Prostate gland (tissue), 2 donors: ENCODE measurements at regions not wholly inside any gene's neighbourhood (a gene's known extent, or its start where the extent isn't known, plus 50 kb on each side); places are given as distances from the start of the nearest gene placed in this dataset.

Source experiments
- DNase-seq: peaks from one replicate; pipeline ENCODE4 v3.0.0-alpha.2; 2019; ENCODE audit warnings: low spot score
- H3K27ac ChIP-seq, 2 donors: fragments of 200-600 bp; sonication (generic); 2 replicates each; pipeline ENCODE4 v1.5.1; 2017 to 2019
- H3K27me3 ChIP-seq: fragments of 200-600 bp; sonication (generic); replicated peaks from 2 replicates; pipeline ENCODE4 v1.5.1; 2019; ENCODE audit not compliant: insufficient read depth
- H3K36me3 ChIP-seq, 2 donors: fragments of 200-600 bp; sonication (generic); 1 replicate in 1 of 2; 2 replicates in 1 of 2; pipeline versions ENCODE4 v1.5.1 to v1.8.1; 2017 to 2019
- H3K4me1 ChIP-seq: fragments of 200-600 bp; sonication (generic); replicated peaks from 2 replicates; pipeline ENCODE4 v1.5.1; 2019
- H3K4me3 ChIP-seq, 2 donors: fragments of 200-600 bp; sonication (generic); 2 replicates each; pipeline ENCODE4 v1.5.1; 2017 to 2019
- H3K9me3 ChIP-seq: fragments of 200-600 bp; sonication (generic); 2 replicates; pipeline ENCODE4 v1.5.1; 2017
- CTCF ChIP-seq, 4 experiments: fragments of 200-600 bp in 2 of 4; fragments of 450-650 bp in 2 of 4; sonication (generic) in 2 of 4; IDR thresholded peaks; 1 replicate in 3 of 4; 2 replicates in 1 of 4; pipeline ENCODE4 v1.5.1; 2016 to 2019; ENCODE audit warnings: antibody characterized with exemption in 4 of 4, mild to moderate bottlenecking in 2 of 4, moderate library complexity in 2 of 4
- POLR2A ChIP-seq: fragments of 450-650 bp; IDR thresholded peaks from one replicate; pipeline ENCODE4 v1.6.1; 2016; ENCODE audit warnings: antibody characterized with exemption, mild to moderate bottlenecking
- POLR2AphosphoS5 ChIP-seq: sonication (generic); formaldehyde crosslinking; IDR thresholded peaks from one replicate; pipeline ENCODE4 v1.6.1; 2017; ENCODE audit warnings: antibody characterized with exemption
- WGBS: methylation state at CpG from one replicate; pipeline ENCODE4 v1.1.5; 2018; 5-methylcytosine and 5-hydroxymethylcytosine counted together
- intact Hi-C: fragments of 100-400 bp; cut with DNase I; formaldehyde crosslinking; loops from one replicate; pipeline ENCODE4 v1.14.2; 2022

- no peaks in the 10 kb centered on the region for H3K9me3 ChIP-seq
- no peaks in the 10 kb centered on the region for H3K36me3 ChIP-seq
- WGBS: 84% methylated on average over 5 of the region's 5 CpGs
- no peak overlapping the region for H3K4me3 ChIP-seq
- no peaks in the 10 kb centered on the region for H3K27me3 ChIP-seq
- H3K27ac ChIP-seq: no peak overlapping the region
- no peak for DNase-seq
- TF ChIP-seq CTCF (IDR thresholded peaks at IDR 0.05): no peak
- TF ChIP-seq POLR2A: no peak
- no peak for TF ChIP-seq POLR2AphosphoS5
- no peaks in the 10 kb centered on the region for H3K4me1 ChIP-seq
- intact Hi-C loops: no loop called here
Measured at GRCh38 chr5:171612749-171613148, 172.9 kb upstream of the SMIM23 start.

GRCh38 chr5:171614511-171614910 is 171.1 kb upstream of the SMIM23 start:
- TF ChIP-seq POLR2A (no peak), POLR2AphosphoS5 (no peak), CTCF (IDR thresholded peaks at IDR 0.05) (no peak)
- no peaks in the 10 kb centered on the region for H3K9me3 ChIP-seq
- H3K36me3 ChIP-seq: no peaks in the 10 kb centered on the region
- no peaks in the 10 kb centered on the region for H3K4me1 ChIP-seq
- no peaks in the 10 kb centered on the region for H3K27me3 ChIP-seq
- H3K27ac ChIP-seq: no peak overlapping the region
- WGBS: 93% methylated on average over 5 of the region's 5 CpGs
- no peak overlapping the region for H3K4me3 ChIP-seq
- intact Hi-C loops: no loop called here
- DNase-seq: no peak

- H3K27me3 ChIP-seq: no peaks in the 10 kb centered on the region
Measured at GRCh38 chr5:171614971-171615653, 170.5 kb upstream of the SMIM23 start.

GRCh38 chr5:171615705-171616640 is 169.6 kb upstream of the SMIM23 start:
- DNase-seq: no peak
- no peaks in the 10 kb centered on the region for H3K9me3 ChIP-seq
- H3K4me3 ChIP-seq: no peak overlapping the region
- TF ChIP-seq POLR2A (no peak), CTCF (IDR thresholded peaks at IDR 0.05) (no peak)
- no peaks in the 10 kb centered on the region for H3K36me3 ChIP-seq
- WGBS: 45% methylated on average over 18 of the region's 22 CpGs
- H3K4me1 ChIP-seq: no peaks in the 10 kb centered on the region
- intact Hi-C loops: no loop called here
- no peaks in the 10 kb centered on the region for H3K27me3 ChIP-seq
- no peak overlapping the region for H3K27ac ChIP-seq

More at GRCh38 chr5:171614971-171615653, 170.5 kb upstream of the SMIM23 start:
- Histone ChIP-seq H3K4me3 (no peak overlapping the region), H3K27ac (no peak overlapping the region), H3K4me1 (no peaks in the 10 kb centered on the region), H3K36me3 (no peaks in the 10 kb centered on the region), H3K9me3 (no peaks in the 10 kb centered on the region)
- 59% methylated on average over 19 of the region's 22 CpGs for WGBS
- TF ChIP-seq POLR2AphosphoS5 (no peak), CTCF (IDR thresholded peaks at IDR 0.05) (no peak), POLR2A (no peak)
- DNase-seq: no peak
- intact Hi-C loops: no loop called here
